GM12865 (cell line): ENCODE measurements at regions not wholly inside any gene's neighbourhood (a gene's known extent, or its start where the extent isn't known, plus 50 kb on each side); places are given as distances from the start of the nearest gene placed in this dataset.
A peak's percentile ranks its signal among the peaks of the same experiment; 100 is the strongest.

Source experiments
- DNase-seq: peaks from one replicate; pipeline ENCODE4 v3.0.0; 2010; ENCODE audit warnings: low read depth
- H3K4me3 ChIP-seq: 2 replicates; pipeline ENCODE4 v1.5.1; 2011; ENCODE audit warnings: mild to moderate bottlenecking, low read depth, low read length, control low read depth
- TF ChIP-seq, protein P1 (sequence below): IDR thresholded peaks from 2 replicates; pipeline ENCODE4 v1.5.1; 2011; ENCODE audit warnings: low read length, control low read depth, low read depth, inconsistent platforms; ENCODE audit not compliant: insufficient read depth; ENCODE audit errors: missing control alignments

DNA sequence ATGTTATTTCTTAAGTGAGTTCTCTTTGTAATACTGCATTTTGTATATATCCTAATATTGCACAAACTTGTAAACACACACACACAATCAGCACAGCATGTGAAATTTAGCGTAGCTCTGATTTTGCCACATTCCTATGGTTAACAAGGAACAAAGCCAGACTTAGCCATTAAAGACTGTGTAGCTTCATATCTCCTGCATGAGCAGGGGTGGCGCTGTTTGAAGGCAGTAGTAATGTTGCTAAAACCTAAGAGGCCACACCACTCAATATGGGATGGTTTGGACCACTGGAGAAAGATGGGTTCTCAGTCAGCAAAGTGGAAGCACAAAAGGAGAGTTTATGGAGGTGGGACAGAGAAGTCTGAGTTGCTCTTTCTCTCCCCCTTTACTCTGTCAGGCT, 61.1 kb upstream of the RND3 start:
- TF ChIP-seq, protein P1, sequence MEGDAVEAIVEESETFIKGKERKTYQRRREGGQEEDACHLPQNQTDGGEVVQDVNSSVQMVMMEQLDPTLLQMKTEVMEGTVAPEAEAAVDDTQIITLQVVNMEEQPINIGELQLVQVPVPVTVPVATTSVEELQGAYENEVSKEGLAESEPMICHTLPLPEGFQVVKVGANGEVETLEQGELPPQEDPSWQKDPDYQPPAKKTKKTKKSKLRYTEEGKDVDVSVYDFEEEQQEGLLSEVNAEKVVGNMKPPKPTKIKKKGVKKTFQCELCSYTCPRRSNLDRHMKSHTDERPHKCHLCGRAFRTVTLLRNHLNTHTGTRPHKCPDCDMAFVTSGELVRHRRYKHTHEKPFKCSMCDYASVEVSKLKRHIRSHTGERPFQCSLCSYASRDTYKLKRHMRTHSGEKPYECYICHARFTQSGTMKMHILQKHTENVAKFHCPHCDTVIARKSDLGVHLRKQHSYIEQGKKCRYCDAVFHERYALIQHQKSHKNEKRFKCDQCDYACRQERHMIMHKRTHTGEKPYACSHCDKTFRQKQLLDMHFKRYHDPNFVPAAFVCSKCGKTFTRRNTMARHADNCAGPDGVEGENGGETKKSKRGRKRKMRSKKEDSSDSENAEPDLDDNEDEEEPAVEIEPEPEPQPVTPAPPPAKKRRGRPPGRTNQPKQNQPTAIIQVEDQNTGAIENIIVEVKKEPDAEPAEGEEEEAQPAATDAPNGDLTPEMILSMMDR = peak; percentile 44
- no peak overlapping the region for H3K4me3 ChIP-seq
- peak; percentile 12 for DNase-seq

DNA sequence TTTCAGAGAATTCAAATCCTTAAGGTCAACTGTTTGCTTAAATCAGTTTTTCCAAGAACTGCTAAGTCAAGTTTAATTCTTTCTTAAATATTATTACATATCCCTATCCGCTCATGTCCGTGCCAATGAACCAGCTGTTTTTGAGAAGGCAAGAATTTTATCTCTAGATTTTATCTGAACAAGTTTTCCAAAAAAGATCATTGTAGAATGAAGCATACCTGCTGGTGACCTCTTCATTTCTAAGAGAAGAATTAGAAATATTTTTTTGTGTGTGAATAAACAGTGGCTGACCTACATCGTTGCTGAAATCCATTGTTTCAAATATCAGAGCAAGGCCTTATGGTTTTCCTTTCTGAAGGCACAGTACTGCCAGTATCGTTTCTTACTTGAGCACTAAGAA, 58.4 kb upstream of the RND3 start:
- no peak overlapping the region for H3K4me3 ChIP-seq
- no peak for DNase-seq
- TF ChIP-seq, protein P1 = no peak

DNA sequence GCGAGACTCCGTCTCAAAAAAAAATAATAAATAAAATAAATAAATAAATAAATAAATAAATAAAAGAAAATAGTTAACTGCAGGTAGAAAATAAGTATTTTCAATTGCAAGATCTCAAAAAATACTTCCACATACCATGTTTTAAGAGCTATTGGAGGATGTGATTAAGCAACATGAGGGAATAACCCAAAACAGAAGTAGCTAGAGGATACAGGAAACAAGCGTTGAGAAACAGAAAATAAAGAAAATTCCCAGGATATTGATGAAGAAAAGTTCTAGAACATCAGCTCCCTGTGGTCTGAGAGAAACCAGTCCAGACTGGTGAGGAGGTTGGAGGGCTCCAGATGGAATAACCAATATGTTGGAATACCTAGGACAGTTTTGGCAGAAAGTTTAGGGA, 57.3 kb upstream of the RND3 start:
- TF ChIP-seq, protein P1 = no peak
- no peak for DNase-seq
- no peak overlapping the region for H3K4me3 ChIP-seq

DNA sequence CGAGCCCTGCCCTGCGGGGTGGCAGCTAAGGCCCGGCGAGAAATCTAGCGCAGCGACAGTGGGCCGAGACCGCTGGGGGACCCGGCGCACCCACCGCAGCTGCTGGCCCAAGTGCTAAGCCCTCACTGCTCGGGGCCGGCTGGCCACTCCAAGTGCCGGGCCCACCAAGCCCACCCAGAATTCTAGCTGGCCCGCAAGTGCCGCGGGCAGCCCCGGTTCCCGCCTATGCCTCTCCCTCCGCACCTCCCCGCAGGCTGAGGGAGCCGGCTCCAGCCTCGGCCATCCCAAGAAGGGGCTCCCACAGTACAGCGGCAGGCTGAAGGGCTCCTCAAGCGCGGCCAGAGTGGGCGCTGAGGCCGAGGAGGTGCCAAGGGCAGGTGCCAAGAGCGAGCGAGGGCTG, 55.2 kb upstream of the RND3 start:
- TF ChIP-seq, protein P1 = no peak
- no peak for DNase-seq
- H3K4me3 ChIP-seq = no peak overlapping the region

DNA sequence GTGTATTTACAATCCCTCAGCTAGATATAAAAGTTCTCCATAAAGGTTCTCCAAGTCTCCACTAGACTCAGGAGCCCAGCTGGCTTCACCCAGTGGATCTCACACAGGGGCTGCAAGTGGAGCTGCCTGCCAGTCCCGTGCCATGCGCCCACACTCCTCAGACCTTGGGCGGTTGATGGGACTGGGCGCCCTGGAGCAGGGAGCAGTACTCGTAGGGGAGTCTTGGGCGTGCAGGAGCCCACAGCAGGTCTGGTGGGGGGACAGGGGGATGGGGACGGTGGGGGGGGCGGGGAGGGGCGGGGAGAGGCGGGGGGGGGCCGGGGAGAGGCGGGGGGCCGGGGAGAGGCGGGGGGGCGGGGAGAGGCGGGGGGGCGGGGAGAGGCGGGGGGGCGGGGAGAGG, 54.7 kb upstream of the RND3 start:
- DNase-seq = no peak
- TF ChIP-seq, protein P1 = no peak
- no peak overlapping the region for H3K4me3 ChIP-seq

DNA sequence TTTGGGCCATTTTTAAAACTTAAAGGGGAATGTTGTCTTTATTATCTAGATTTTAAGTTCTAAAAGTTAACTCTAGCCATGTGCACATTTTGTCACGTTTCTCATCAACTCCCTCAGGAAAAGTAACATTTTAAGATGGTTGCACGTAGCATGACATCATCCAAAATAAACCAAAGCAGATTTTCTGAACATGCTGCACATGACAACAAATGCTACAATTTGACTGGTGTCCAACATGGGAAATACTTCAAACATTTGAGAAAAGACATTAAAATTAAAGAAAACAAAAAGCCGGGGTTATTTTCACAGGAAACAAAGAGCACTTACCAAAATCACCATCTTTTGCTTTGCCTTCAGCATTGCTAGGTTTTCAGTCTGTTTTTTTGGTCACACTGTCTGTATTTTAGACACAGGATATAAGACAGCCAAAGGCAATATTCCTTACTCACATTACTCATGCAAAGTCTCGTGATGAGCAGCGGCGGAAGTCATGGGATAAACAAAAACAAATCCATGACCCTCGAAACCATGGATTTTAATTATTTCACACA, 51.3 kb upstream of the RND3 start:
- TF ChIP-seq, protein P1 = no peak
- no peak overlapping the region for H3K4me3 ChIP-seq
- no peak for DNase-seq
